ENCODE measurements at regions not wholly inside any gene's neighbourhood (a gene's known extent, or its start where the extent isn't known, plus 50 kb on each side); places are given as distances from the start of the nearest gene placed in this dataset.

DNA sequence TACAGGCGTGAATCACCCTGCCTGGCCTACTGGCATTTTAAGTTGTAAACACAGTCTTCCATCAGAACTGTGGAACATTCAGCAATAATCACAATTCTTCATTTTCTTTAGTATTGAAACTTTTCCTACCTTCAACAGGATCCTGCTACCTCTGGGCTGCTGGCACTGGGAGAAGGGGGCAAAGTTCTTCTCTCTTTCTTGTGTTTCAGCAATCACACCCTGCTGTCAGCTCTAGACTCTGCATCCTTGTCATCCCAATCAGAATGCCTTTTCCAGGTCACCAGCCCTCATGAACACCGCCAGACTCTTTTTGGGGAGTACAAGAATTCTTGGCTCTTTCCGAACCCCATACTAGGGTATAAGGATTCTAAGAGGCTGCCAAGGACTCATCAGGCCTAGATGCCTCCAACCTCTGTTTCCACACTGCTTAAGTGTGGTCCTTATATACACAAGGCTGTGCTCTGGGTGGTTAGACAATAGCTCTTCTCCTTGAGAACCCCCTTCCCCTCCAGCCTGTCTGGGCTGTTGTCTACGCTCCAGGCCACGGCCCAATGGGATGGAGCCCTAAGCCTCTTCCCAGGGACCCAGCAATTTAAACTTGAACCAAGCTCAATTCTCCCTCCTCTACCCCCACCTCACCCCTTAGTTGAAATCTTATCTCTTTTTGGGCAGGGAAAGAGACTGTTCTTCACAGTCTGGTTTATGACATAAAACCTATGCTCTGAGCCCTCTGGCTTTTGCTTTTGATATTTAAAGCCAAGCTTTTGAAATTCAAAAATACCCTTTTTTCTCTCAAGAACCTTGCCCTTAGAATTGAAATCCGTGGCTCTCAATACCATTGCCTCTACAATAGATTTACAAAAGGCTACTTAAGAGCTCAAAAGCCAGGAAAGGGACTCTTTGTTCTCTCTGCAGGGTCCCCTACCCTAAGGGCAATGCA, 327.4 kb downstream of the BUD13 start:
- no peaks in the 10 kb centered on the region for H3K27me3 ChIP-seq
- intact Hi-C loops (cut with DNase I; ENCODE audit: low total_unique reads) (no loop called here), in situ Hi-C loops (cut with MboI; ENCODE audit: low sequenced_read_pairs in 4 of 4) (no loop called here)
- H3K4me1 ChIP-seq, result no peaks in the 10 kb centered on the region
- ATAC-seq (no peak), DNase-seq (no peak)
- H3K27ac ChIP-seq, result no peak overlapping the region
- no peak for TF ChIP-seq CTCF (IDR thresholded peaks at IDR 0.05 in 4 of 5, conservative IDR thresholded peaks at IDR 0.05 in 1 of 5)
- TF ChIP-seq POLR2A (IDR thresholded peaks at IDR 0.05), result no peak
- no peak overlapping the region for H3K4me3 ChIP-seq
- no peaks in the 10 kb centered on the region for H3K36me3 ChIP-seq
- no peaks in the 10 kb centered on the region for H3K9me3 ChIP-seq

DNA sequence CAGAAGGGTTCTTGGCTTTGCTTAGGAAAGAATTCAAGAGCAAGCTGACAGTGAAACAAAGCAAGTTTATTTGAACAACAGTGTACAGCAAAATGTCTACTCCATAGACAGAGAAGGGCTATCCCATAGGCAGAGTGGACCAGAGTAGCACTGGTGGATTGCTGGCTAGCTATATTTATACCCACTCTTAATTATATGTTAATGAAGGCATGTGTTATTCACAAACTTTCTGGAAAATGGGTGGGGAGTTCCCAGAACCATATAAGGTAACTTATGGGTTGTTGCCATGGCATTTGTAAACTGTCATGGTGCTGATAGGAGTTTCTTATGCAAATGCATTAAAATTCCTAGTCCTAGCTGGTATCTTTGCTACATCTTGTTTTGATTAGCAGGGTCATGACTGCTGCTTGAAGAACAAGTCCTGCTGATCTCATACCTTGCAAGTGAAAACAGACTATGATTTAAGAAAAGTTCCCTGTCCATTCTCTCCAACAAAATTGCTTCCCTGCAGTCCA, 330.5 kb downstream of the BUD13 start:
- ATAC-seq (no peak), DNase-seq (no peak)
- no peak overlapping the region for H3K27ac ChIP-seq
- no peaks in the 10 kb centered on the region for H3K36me3 ChIP-seq
- no peaks in the 10 kb centered on the region for H3K27me3 ChIP-seq
- intact Hi-C loops (cut with DNase I; ENCODE audit: low total_unique reads) (no loop called here), in situ Hi-C loops (cut with MboI; ENCODE audit: low sequenced_read_pairs in 4 of 4) (no loop called here)
- H3K4me1 ChIP-seq, result no peaks in the 10 kb centered on the region
- no peak overlapping the region for H3K4me3 ChIP-seq
- H3K9me3 ChIP-seq, result no peaks in the 10 kb centered on the region
- TF ChIP-seq CTCF (IDR thresholded peaks at IDR 0.05 in 4 of 5, conservative IDR thresholded peaks at IDR 0.05 in 1 of 5) (no peak), POLR2A (IDR thresholded peaks at IDR 0.05) (no peak)

DNA sequence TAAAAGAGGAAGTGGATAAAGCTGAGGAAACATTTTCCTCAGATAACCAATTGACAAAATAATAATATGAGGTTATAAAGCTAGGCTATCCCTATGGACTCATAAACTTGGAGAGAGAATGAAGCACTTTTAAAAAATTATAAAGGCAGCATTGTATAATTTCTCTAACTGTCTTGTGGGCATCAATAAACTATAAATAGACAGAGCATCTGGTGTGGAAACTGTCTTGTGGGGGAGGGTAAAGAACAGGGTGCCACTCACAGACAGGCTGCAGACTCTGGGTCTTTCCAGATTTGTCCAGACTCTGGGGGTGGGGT, 333.5 kb downstream of the BUD13 start:
- Histone ChIP-seq H3K27me3 (no peaks in the 10 kb centered on the region), H3K9me3 (no peaks in the 10 kb centered on the region), H3K36me3 (no peaks in the 10 kb centered on the region), H3K4me1 (no peaks in the 10 kb centered on the region), H3K27ac (no peak overlapping the region), H3K4me3 (no peak overlapping the region)
- ATAC-seq, result no peak
- intact Hi-C loops (cut with DNase I; ENCODE audit: low total_unique reads), result no loop called here
- TF ChIP-seq POLR2A (IDR thresholded peaks at IDR 0.05) (no peak), CTCF (IDR thresholded peaks at IDR 0.05 in 4 of 5, conservative IDR thresholded peaks at IDR 0.05 in 1 of 5) (no peak)
- in situ Hi-C loops (cut with MboI; ENCODE audit: low sequenced_read_pairs in 4 of 4), result no loop called here
- no peak for DNase-seq

DNA sequence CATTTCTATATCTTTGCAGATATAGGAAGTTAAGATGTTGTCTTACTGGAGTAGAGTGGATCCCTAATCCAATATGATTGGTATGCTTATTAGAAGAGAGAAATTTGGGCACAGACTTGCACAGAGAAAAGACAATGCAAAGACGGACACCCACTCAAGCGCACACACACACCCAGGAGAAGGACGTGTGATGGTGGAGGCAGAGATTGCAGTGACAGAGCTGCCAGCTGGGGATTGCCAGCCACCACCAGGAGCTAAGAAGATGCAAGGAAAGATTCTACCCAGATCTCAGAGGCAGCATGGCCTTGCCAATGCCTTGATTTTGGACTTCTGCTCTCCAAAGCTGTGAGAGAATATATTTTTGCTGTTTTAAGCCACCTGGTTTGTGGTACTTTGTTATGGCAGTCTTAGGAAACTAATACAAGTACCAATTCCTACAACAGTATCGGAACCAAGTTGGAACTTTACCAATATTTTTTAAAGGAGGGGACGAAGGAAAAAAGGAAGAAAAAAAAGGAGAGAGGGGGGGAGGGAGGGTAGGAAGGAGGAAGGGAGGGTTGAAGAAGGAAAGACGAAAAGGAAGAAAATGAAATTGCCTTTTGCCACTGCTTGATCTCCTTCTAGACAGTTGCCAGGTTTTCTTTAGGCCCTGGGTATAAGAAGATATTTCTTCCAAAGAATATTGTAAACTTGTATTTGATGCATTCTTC, 334.0 kb downstream of the BUD13 start:
- no peaks in the 10 kb centered on the region for H3K9me3 ChIP-seq
- no peaks in the 10 kb centered on the region for H3K36me3 ChIP-seq
- H3K4me3 ChIP-seq, result no peak overlapping the region
- TF ChIP-seq POLR2A (IDR thresholded peaks at IDR 0.05) (no peak), CTCF (IDR thresholded peaks at IDR 0.05 in 4 of 5, conservative IDR thresholded peaks at IDR 0.05 in 1 of 5) (no peak)
- in situ Hi-C loops (cut with MboI; ENCODE audit: low sequenced_read_pairs in 4 of 4), result no loop called here
- DNase-seq (no peak), ATAC-seq (no peak)
- intact Hi-C loops (cut with DNase I; ENCODE audit: low total_unique reads), result no loop called here
- no peaks in the 10 kb centered on the region for H3K4me1 ChIP-seq
- H3K27ac ChIP-seq, result no peak overlapping the region
- H3K27me3 ChIP-seq, result no peaks in the 10 kb centered on the region

Data from gastrocnemius medialis (tissue), 4 donors.